ENCODE measurements at regions not wholly inside any gene's neighbourhood (a gene's known extent, or its start where the extent isn't known, plus 50 kb on each side); places are given as distances from the start of the nearest gene placed in this dataset.

GRCh38 chr10:125359401-125359800 is 199.0 kb upstream of the CTBP2 start:
- no peak overlapping the region for H3K27ac Mint-ChIP-seq (ENCODE audit: unreplicated experiment)
- DNase-seq: no peak
- H3K4me3 Mint-ChIP-seq (ENCODE audit: unreplicated experiment): no peak overlapping the region
- no TSS peak for BruUV-seq (replicated peaks)
- ChIA-PET CTCF (no interaction called here), POLR2A (no interaction called here)
- H3K4me3 ChIP-seq (ENCODE audit: low read depth, low read length): no peak overlapping the region
- no peaks in the 10 kb centered on the region for H3K36me3 ChIP-seq (ENCODE audit: control insufficient read depth, insufficient read depth, low read length)
- no peaks in the 10 kb centered on the region for H3K4me1 ChIP-seq
- no peaks in the 10 kb centered on the region for H3K36me3 Mint-ChIP-seq (ENCODE audit: insufficient read depth, unreplicated experiment)
- peaks cover 21% of the 10 kb centered on the region for H3K9me3 Mint-ChIP-seq (ENCODE audit: unreplicated experiment)
- intact Hi-C loops (cut with micrococcal nuclease; ENCODE audit: unreplicated experiment): no loop called here
- TF ChIP-seq CTCF (IDR thresholded peaks at IDR 0.05; ENCODE audit: insufficient read depth in 1 of 2, low read depth in 1 of 2, low read length in 1 of 2, severe bottlenecking in 1 of 2, unreplicated experiment in 1 of 2): no peak
- no peaks in the 10 kb centered on the region; the same call in 1 of the 2 replicates for H3K27me3 ChIP-seq (replicated peaks; ENCODE audit: control insufficient read depth, insufficient read depth, low read length)
- H3K27me3 Mint-ChIP-seq (ENCODE audit: insufficient read depth, unreplicated experiment): no peaks in the 10 kb centered on the region
- H3K9me3 ChIP-seq: no peaks in the 10 kb centered on the region; the same call in 1 of the 2 replicates
- no peaks in the 10 kb centered on the region for H3K4me1 Mint-ChIP-seq (ENCODE audit: low read depth, unreplicated experiment)

- no TSS peak for BruUV-seq (replicated peaks)
- Histone ChIP-seq H3K27me3 (replicated peaks; ENCODE audit: control insufficient read depth, insufficient read depth, low read length) (no peaks in the 10 kb centered on the region; the same call in 1 of the 2 replicates), H3K9me3 (no peaks in the 10 kb centered on the region; the same call in 1 of the 2 replicates), H3K4me3 (ENCODE audit: low read depth, low read length) (no peak overlapping the region), H3K36me3 (ENCODE audit: control insufficient read depth, insufficient read depth, low read length) (no peaks in the 10 kb centered on the region), H3K4me1 (no peaks in the 10 kb centered on the region)
- DNase-seq: no peak
- Mint-ChIP-seq H3K27ac (ENCODE audit: unreplicated experiment) (no peak overlapping the region), H3K4me1 (ENCODE audit: low read depth, unreplicated experiment) (peaks cover 15% of the 10 kb centered on the region), H3K9me3 (ENCODE audit: unreplicated experiment) (peaks cover 28% of the 10 kb centered on the region), H3K4me3 (ENCODE audit: unreplicated experiment) (no peak overlapping the region), H3K36me3 (ENCODE audit: insufficient read depth, unreplicated experiment) (no peaks in the 10 kb centered on the region), H3K27me3 (ENCODE audit: insufficient read depth, unreplicated experiment) (peaks cover 2% of the 10 kb centered on the region)
- ChIA-PET CTCF (no interaction called here), POLR2A (no interaction called here)
- intact Hi-C loops (cut with micrococcal nuclease; ENCODE audit: unreplicated experiment): no loop called here
- no peak for TF ChIP-seq CTCF (IDR thresholded peaks at IDR 0.05; ENCODE audit: insufficient read depth in 1 of 2, low read depth in 1 of 2, low read length in 1 of 2, severe bottlenecking in 1 of 2, unreplicated experiment in 1 of 2)
Measured at GRCh38 chr10:125355657-125356056, 195.3 kb upstream of the CTBP2 start.

GRCh38 chr10:125350519-125350918 is 190.2 kb upstream of the CTBP2 start:
- H3K27me3 Mint-ChIP-seq (ENCODE audit: insufficient read depth, unreplicated experiment): peaks cover 2% of the 10 kb centered on the region
- CTCF ChIA-PET: no interaction called here
- no TSS peak for BruUV-seq (replicated peaks)

More at GRCh38 chr10:125350519-125350918, 190.2 kb upstream of the CTBP2 start:
- Histone ChIP-seq H3K36me3 (ENCODE audit: control insufficient read depth, insufficient read depth, low read length) (no peaks in the 10 kb centered on the region), H3K9me3 (no peaks in the 10 kb centered on the region), H3K4me3 (ENCODE audit: low read depth, low read length) (no peak overlapping the region), H3K4me1 (no peaks in the 10 kb centered on the region), H3K27me3 (replicated peaks; ENCODE audit: control insufficient read depth, insufficient read depth, low read length) (no peaks in the 10 kb centered on the region)
- no peak for TF ChIP-seq CTCF (IDR thresholded peaks at IDR 0.05; ENCODE audit: insufficient read depth in 1 of 2, low read depth in 1 of 2, low read length in 1 of 2, severe bottlenecking in 1 of 2, unreplicated experiment in 1 of 2)
- intact Hi-C loops (cut with micrococcal nuclease; ENCODE audit: unreplicated experiment): no loop called here
- POLR2A ChIA-PET: no interaction called here
- no peak for DNase-seq
- no peak overlapping the region for H3K4me3 Mint-ChIP-seq (ENCODE audit: unreplicated experiment)
- no peak overlapping the region for H3K27ac Mint-ChIP-seq (ENCODE audit: unreplicated experiment)
- H3K9me3 Mint-ChIP-seq (ENCODE audit: unreplicated experiment): peaks cover 17% of the 10 kb centered on the region
- peaks cover 15% of the 10 kb centered on the region for H3K4me1 Mint-ChIP-seq (ENCODE audit: low read depth, unreplicated experiment)
- no peaks in the 10 kb centered on the region for H3K36me3 Mint-ChIP-seq (ENCODE audit: insufficient read depth, unreplicated experiment)
